Ureter (tissue), 1 donor: ENCODE measurements at regions not wholly inside any gene's neighbourhood (a gene's known extent, or its start where the extent isn't known, plus 50 kb on each side); places are given as distances from the start of the nearest gene placed in this dataset.
"Not testable (repeated sequence)": the region's sequence is repeated elsewhere in the genome, so short reads cannot be mapped to it uniquely, and the experiment has no call there.

Experiments used
- DNase-seq: peaks from one replicate; pipeline ENCODE4 v3.0.0-alpha.2; 2020; ENCODE audit warnings: low spot score
- donor health status: DM: yes; HTN: yes; CAD: no.

DNA sequence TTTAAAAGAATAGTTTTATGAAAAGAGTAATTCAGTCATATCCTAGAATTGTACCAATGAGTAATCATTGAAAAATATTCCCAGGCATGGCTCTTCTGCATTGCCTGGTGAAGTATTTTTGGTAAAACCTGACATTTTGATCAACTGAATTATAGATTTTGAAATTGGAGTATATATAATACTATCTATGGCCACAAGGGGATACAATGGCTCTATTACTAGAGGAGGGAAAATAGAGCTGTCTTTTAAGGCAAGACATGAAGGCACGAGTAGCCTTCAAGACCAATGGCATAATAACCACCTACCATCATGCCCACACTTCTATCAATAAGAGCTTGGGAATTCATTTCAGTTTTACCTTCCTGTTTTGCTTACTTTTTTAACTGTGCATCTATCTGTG lies 1241.4 kb upstream of the TMEM132C start:
- no peak for DNase-seq

DNA sequence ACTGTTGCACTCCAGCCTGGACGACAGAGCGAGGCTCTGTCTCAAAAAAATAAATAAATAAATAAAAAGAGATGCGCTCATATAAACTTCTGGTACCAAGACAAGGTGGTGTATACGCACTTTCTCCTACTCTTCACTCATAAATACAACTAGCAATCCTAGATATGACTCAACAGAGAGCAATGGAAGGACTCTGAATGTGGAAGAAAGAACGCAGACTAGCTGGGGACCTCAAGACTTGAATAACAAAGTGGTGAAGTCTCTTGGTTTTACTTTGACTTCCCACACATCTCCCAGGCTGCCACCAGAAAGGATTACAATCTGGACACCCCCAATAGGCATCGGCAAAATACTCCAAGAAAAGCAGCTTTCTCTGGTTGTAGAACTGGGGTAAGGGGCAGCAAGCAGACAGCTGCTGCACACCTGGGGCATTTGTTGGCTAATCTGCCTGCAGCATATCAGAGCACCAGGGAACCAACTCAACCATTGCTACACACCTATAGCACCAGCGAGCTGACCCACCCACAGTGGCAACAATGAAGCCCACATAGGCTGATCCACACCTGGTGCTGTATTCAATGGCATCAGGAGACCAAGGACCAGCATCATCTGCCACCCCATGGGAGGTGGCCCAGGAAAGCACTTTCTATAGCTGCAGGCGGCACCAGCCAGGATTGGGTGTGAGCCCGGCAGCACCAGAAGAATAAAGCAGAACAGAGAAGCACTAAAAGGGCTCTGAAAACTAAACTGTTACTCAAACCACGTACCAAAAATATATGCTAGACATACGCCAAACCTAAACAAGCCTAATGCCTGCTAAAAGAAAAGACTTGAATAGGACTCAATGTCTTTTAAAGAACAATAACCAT lies 1231.7 kb upstream of the TMEM132C start:
- no peak for DNase-seq

DNA sequence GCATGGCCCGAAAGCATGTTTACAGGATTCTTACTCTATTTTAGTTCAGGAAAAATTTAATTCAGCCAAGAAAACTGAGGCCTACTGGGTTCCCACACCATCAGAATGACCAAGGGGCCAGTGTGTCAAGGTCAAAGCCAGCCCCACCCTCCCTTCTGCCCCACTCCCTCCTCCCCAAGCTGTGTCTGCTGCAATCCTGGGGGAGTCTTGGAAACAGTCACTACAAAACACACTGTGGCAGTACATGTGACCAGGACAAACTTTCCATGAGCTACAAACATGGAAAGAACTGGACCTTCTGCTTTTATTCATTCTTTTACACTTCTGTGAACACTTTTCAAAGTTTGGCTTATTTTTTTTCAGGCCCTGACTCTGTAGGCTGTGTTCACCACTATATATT lies 1228.8 kb upstream of the TMEM132C start:
- DNase-seq = no peak

DNA sequence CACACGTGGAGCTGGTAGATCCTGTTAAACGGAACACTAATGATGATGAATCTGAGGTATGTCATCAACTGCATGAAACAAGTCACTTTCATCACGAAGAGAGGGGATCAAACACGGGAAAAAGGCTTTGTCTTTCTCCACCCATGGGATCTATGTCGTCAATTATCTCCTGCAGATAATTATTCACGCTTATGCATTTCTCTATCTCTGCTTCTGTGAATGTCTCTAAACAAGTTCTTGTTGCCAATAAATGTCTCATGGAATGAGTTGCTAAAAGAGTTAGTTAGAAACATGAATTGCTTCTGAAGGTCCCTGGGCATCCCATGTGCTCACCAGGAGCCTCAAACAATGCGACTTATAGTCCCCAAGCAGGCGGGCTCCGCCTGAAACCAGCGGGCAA lies 1228.2 kb upstream of the TMEM132C start:
- no peak for DNase-seq

DNA sequence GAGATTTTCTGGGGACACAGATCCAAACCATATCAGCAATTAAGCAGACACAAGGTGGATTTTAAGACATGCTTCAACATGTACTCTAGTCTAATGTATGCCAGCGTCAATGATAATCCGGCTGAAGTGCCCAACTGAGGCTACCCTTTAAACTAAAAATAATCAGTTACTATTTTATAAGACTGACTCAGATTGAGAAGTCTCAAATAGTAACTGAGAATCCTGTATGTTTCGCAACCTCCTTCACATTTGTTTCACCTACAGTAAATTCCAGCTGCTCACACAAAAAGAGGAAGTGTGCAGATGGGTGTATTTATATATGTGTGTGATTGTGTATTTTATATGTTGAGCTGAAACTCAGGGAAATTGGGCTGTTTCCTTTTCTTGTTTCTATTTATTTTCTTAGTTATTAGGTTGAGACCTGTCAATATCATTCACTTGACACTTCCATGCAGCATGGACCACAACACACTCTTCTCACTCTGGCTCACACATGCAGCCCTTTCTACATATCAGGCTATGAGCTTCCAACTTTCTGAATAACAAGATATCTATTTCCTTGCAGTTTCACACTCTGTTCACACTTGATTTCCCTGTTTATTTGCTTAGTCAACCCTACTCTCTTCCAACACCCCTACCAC lies 1224.9 kb upstream of the TMEM132C start:
- DNase-seq = no peak

DNA sequence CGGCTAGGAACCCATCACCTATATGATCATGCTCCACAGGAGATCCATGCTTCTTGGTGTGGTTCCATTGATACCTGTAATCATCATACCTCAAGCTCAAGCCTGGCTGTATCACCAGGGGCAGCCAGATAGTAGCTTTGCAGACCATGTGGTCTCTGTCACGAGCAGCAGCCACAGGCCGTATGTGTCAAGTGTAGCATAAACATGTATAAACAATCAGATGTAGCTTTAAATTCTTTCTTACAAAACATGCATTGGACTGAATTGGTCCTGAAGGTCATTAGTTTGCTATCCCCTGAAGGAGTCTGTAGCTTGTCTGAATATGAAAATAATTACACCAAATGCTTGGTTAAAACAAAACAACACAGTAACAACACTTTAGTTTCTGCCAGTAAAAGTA lies 1223.2 kb upstream of the TMEM132C start:
- DNase-seq = no peak

DNA sequence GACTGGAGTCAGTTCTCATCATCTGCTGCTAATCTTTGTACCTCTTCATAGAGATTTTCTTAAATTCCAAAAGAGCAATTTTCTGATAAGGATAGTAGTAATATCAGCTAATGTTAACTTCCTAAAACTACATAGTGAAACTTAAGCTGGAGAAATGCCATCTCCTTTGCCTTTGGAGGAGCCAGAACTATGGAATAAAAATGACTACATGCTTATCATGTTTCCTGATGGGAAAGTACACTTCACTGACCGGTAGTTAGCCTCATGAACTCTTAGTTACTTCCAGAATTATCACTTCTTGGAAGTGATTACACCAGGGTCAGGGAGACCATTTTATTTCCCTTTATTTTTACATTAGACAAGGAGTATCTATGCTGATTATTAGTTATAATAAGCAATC lies 1222.1 kb upstream of the TMEM132C start:
- DNase-seq = no peak

DNA sequence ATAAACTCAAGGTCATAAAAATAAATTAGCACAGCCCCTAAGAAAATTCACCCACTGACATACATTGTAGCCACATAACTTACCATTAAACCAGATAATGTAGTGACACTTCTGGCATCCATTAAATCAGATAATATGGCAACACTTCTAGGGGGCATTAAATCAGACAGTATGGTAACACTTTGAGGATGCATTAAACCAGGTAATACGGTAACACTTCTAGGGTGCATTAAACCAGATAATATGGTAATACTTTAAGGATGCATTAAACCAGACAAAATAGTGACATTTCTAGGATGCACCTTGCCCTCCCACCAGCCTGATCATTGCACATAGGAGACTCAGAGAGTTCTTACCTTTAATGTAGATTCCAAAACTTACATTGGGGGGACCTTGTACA lies 1220.5 kb upstream of the TMEM132C start:
- DNase-seq = no peak

DNA sequence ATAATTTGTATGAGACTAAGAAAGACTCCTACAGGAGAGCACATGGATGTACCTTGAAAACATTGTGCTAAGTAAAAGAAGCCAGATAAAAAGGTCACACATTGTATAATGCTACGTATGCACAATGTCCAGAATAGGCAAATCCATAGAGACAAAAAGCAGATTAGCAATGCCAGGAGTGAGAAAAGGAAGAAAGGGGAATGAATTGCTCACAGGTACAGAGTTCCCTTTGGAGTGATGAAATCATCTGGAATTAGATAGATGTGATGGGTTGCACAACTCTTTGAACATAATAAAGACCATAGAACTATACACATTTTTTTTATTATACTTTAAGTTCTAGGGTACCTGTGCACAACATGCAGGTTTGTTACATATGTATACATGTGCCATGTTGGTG lies 1218.9 kb upstream of the TMEM132C start:
- DNase-seq = no peak

DNA sequence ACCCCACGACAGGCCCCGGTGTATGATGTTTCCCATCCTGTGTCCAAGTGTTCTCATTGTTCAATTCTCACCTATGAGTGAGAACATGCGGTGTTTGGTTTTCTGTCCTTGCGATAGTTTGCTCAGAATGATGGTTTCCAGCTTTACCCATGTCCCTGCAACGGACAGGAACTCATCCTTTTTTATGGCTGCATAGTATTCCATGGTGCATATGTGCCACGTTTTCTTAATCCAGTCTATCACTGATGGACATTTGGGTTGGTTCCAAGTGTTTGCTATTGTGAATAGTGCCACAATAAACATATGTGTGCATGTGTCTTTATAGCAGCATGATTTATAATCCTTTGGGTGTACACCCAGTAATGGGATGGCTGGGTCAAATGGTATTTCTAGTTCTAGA lies 1218.4 kb upstream of the TMEM132C start:
- not testable (repeated sequence) for DNase-seq

DNA sequence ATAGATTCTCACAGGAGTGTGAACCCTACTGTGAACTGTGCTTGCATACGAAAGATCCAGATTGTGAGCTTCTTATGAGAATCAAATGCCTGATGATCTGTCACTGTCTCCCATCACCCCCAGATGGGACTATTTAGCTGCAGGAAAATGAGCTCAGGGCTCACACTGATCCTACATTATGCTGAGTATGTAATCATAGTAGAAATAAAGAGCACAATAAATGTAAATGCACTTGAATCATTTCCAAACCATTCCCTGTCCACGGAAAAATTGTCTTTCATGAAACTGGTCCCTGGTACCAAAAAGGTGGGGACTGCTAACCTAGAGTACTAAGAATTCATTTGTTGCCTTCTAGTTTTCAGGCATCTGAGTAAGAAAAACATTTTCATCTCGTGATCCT lies 1215.8 kb upstream of the TMEM132C start:
- DNase-seq = no peak

DNA sequence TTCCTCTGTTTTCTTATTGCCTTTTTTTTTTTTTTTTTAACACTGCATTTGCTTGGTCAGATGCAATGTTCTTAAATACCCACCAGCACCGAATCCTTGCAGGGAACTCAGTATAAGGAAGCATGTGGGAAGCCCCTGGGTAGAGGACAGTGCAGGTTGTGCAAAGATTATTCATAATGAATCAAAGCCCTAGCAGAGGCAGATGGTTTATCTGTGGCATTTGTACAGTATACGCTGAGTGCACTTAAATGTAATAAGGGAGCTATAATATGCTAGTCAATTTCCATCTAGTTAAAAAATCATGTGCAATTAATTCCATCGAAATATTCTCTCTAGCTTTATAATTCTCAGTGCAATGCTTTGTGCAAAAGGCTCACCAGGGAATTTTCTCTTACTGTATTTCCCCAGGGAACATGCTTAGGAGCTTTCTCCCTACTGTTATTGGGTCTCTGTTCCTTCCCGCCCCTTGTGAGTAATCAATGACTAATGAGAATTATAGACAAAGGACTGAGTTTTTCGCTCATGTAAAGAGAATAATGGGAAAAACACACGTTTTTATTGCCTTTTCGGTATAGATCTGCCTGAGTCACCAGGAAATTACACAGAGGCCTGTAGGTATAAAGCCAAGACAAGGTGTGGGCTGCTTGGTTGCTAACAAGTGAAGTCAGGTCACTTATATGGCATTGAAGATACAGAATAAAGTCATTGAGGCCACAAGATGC lies 1214.3 kb upstream of the TMEM132C start:
- DNase-seq = no peak

DNA sequence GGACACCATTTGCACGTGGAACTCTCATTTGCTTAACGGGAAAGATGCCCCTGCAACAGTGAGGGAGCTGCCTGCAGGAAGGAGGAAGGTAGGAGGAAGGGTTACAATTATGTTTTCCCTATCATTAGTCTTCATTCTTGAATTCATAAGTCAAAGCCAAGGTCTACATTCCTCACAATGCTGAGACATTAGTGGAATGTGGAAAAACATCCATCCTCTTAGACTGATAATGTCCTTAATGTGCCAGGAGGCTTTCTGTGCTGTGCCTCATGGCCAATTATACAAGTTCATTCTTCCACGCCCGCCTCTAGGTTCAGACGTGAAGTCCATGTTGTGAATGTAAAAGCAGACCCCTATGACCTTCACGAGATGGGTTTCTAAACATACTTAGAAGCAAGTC lies 1212.4 kb upstream of the TMEM132C start:
- DNase-seq = no peak

DNA sequence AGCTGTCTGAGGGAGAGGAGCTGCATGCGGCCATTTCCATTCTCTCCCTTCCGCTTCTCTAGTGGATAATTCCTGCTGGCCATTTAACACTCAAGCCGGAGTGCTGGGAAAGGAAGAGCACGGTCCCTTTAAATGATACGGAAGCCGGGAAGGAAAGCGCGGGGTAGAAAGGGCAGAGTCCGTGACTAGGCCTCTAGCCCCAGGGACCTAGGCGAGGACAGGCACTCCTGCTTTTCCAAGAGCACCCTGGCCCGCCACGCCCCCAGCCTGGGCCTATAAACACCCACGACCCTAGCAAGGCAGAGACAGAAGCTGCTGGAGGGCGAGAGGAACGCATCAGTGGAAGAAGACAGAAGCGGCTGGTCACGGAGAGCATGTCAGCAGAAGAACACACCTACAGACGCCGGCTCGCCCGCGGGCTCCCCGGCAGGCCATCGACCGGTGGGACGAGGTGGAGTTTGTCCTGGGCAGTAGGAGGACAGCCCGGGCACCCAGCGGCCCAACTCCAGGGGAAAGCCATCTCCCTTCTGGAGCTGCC lies 1206.6 kb upstream of the TMEM132C start:
- no peak for DNase-seq

DNA sequence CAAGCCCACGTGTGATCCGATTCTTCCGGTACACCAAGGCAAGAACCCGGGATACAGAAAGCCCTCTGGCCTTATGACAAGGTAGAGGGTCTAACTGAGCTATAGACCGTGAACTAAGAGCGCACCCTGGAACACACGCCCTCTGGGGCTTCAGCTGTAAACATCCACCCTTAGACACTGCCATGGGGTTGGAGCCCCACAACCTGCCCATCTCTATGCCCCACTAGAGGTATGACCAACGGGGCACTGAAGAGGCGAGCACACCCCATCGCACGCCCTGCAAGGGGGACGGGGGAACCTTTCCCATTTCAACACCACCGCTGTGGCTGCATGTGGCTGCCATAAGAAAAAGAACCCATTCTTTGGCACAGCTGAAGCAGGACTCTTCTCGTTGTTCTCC lies 1206.0 kb upstream of the TMEM132C start:
- no peak for DNase-seq

DNA sequence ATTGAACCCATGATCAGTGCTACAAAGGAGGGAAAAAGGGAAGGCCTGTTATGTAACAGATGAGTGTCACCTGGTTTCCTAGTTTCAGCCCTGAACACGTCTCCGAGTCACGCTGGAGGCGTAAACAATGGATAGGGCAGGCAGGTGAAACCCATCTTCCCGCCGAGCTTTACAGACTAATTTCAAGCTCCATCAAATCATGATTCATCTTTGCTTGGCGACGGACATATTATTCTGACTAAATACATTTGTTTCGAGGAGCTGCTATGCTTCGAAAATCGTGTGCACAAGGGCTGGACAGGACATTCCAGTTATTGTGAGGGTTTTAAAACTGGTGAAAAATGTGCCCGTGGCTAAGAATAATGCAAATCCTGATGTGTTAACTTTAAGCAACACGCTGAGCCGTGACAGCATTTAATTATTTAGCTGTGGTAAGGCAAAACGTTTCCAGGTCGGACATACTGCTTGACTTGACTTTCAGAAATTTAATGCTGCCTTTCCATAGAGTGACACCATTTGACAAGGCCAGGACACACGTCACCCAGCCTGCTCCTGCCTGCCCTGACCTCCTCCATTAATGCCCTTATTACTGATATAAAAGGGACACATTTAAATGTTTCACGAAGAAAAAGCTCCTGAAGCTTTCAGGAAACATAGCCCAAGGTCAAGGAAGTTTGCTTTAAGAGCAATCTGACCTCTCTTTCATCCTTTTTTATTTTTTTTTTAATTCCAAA lies 1203.5 kb upstream of the TMEM132C start:
- no peak for DNase-seq

DNA sequence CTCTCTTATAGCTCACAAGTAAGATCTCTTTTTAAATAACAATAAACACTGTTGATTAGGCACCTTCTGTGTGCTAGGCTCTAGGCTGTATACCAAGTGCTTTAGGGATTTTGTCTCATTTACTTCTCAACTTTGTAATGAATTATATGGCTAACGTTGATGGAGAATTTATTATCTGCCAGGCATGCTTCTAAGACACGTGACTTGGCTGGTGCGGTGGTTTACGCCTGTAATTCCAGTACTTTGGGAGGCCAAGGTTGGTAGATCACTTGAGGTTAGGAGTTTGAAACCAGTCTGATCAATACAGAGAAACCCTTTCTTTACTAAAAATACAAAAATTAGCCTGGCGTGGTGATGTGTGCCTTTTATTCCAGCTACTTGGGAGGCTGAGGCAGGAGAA lies 1202.8 kb upstream of the TMEM132C start:
- no peak for DNase-seq

DNA sequence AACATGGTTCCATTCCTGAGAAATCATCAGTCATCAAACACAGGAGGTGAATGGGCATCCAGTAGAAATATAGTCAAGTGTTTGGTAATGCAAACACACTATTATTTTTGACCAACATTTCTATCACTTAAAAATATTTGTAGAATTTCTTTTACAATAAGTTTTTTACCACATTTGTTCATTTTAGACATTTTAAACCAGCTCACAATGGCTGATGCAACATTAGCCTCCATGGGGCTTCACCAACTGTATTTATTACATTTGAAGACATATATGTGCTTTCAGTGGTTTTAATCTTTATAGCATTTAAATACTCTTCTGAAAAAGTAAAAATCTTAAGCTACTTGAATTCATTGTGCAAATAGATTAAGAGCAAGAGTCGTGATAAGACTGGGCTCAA lies 1201.4 kb upstream of the TMEM132C start:
- DNase-seq = no peak

DNA sequence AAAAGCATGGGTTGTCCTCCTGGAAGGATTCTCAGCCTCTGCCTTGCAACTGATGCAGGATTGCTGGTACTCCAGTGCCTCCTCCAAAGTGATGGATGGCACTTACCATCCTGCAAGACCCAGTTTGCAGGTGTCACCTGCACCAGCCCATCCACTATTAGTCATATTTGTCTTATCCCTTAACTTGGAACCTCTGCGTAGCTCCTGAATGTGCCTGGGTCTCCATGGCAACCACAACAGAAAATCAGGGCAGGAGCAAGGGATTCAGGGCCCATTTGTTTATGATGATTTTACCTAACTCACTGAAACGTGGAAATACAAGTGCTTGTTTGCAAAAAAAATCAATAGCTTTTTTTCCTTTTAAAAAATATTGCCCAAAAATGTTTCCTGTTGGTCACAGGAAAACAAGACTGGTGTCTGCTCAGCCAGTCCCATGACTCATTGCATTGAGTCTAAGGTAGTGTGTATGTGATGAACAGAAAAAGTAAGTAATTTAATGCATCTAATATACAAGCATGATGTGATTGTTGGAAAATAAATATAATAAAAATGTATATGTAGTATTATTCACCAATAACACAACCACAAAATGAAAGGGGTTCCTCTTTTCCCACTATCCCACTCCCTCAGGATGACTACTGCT lies 1196.3 kb upstream of the TMEM132C start:
- DNase-seq = no peak

DNA sequence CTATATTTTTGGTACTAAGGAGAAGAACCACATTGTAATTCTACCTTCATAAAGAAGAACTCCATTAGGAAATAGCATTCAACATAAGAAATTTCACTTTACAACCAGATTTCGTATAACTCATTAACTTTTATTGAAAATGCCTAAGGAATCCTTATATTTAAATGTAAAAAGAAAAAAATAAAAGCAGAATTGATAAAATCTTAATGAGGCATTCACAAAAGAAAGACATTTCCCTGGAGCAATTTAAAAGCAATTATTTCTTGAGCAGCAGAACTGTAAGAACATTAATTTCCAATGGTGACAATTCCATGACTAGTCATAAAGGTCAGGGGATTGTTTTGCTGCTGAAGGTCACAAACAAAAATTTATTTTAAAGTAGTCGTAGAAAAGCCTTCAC lies 1192.8 kb upstream of the TMEM132C start:
- no peak for DNase-seq

DNA sequence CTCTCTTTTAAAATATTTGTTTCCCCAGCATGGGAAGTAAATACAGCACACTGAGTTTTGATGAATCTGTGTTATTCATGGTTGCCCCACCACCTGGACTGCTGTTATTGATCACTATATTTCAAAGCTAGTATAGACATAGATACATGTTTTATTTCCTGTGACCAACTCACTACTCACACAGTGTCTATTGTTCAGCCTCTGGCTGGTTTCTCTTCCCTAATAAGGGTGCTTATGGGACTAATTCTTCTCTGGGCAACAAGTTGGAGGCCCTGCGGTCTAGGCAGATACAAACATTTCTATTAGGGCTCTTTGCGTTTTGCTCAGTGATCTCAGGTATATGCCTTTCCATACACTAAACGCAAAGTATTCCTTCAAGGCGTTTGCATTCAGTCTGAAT lies 1191.0 kb upstream of the TMEM132C start:
- DNase-seq = no peak
